ENCODE measurements at regions not wholly inside any gene's neighbourhood (a gene's known extent, or its start where the extent isn't known, plus 50 kb on each side); places are given as distances from the start of the nearest gene placed in this dataset.

DNA sequence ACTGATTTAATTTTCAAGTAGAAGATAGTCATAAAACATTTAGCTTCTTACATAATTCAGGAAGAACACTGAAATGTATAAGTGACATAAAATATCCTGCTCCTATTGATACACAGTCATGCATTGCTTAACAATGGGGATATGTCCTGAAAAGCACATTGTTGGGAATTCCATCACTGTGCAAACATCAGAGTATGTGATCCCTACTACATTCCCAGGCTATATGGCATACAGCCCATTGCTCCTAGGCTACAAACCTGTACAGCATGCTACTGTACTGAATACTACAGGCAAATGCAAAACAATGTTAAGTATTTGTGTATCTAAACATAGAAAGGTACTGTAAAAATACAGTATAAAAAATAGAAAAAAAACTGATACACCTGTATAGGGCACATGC lies 723.9 kb upstream of the ARGLU1 start:
- TF ChIP-seq, protein P1, sequence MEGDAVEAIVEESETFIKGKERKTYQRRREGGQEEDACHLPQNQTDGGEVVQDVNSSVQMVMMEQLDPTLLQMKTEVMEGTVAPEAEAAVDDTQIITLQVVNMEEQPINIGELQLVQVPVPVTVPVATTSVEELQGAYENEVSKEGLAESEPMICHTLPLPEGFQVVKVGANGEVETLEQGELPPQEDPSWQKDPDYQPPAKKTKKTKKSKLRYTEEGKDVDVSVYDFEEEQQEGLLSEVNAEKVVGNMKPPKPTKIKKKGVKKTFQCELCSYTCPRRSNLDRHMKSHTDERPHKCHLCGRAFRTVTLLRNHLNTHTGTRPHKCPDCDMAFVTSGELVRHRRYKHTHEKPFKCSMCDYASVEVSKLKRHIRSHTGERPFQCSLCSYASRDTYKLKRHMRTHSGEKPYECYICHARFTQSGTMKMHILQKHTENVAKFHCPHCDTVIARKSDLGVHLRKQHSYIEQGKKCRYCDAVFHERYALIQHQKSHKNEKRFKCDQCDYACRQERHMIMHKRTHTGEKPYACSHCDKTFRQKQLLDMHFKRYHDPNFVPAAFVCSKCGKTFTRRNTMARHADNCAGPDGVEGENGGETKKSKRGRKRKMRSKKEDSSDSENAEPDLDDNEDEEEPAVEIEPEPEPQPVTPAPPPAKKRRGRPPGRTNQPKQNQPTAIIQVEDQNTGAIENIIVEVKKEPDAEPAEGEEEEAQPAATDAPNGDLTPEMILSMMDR (conservative IDR thresholded peaks at IDR 0.05; ENCODE audit: control insufficient read depth, insufficient read depth, low read depth, low read length) = no peak

DNA sequence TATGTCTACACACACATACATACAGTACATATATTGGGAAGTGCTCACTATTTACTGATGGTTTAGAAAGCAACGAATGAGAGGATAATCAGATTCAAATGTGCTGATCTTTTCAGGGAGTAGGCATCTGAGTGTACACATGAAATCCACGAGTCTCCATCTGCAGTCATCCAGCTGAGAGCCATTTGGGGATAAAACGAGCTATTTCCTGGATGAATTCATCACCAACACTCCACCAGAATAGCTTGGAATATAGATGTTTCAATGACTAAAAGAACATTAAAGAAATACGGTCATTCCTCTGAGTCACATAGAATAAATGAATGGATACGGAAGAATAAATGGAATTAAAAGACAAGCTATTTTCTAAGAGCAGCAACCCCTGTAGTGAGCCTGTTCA lies 721.6 kb upstream of the ARGLU1 start:
- TF ChIP-seq, protein P1 (conservative IDR thresholded peaks at IDR 0.05; ENCODE audit: control insufficient read depth, insufficient read depth, low read depth, low read length) = no peak
- no peak overlapping the region for H3K4me3 ChIP-seq (ENCODE audit: control insufficient read depth, low read depth, low read length)
- DNase-seq (ENCODE audit: low read depth) = peak; percentile 55

More for the DNA sequence above, 723.9 kb upstream of the ARGLU1 start:
- DNase-seq (ENCODE audit: low read depth) = no peak
- no peak overlapping the region for H3K4me3 ChIP-seq (ENCODE audit: control insufficient read depth, low read depth, low read length)

DNA sequence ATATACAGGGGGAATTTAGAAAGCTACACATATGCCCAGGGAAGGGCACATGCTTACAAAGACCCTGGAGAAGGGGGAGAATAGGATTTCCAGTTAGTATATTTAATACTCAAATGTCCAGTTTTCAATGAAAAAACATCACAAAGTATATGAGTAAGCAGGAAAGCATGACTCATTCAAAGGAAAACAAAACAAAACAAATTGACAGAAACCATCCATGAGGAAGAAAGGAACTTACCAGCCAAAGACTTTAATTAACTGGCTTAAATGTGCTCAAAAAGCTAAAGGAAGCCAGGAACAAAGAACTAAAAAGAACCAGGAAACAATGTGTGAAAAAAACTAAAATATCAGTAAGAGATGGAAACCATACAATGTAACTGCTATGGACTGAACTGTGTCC lies 716.2 kb upstream of the ARGLU1 start:
- no peak overlapping the region for H3K4me3 ChIP-seq (ENCODE audit: control insufficient read depth, low read depth, low read length)
- TF ChIP-seq, protein P1 (conservative IDR thresholded peaks at IDR 0.05; ENCODE audit: control insufficient read depth, insufficient read depth, low read depth, low read length) = no peak
- peak; percentile 46 for DNase-seq (ENCODE audit: low read depth)

DNA sequence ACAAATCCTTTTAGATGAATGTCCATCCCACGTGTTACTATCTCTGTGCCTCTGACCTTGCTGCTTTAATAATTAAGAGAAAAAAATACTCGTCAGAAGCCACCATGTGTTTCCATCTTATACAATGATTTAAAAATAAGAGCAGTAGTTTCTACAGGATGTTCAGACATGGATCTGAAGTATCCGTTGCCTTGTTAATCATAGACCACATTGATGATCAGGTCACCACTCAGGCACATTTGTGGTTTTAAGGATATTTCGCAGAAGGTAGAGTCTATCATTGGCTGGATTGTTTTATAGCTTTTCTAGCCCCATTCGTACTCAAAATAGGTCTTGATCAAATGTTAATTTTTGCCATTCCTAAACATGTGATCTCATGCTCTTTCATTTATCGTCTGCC lies 710.0 kb upstream of the ARGLU1 start:
- DNase-seq (ENCODE audit: low read depth) = peak; percentile 43
- H3K4me3 ChIP-seq (ENCODE audit: control insufficient read depth, low read depth, low read length) = no peak overlapping the region
- TF ChIP-seq, protein P1 (conservative IDR thresholded peaks at IDR 0.05; ENCODE audit: control insufficient read depth, insufficient read depth, low read depth, low read length) = no peak

DNA sequence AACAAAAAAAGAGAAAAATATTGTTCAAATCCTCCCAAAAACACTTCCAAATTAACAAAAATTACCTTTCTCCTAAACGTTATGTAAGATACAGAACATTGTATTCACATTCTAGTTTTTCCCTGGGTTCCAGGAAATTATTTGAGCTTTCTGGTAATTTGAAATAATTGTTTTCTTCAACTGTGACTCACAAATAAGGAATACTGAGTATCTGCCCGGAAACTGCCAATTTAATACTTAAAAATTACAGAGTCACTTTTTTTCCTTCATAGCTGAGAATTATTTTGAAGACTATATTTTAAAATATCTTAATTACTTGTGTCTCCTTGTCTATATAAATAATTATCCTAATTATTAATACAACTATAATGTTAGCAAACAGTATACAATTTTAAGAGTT lies 709.0 kb upstream of the ARGLU1 start:
- TF ChIP-seq, protein P1 (conservative IDR thresholded peaks at IDR 0.05; ENCODE audit: control insufficient read depth, insufficient read depth, low read depth, low read length) = no peak
- H3K4me3 ChIP-seq (ENCODE audit: control insufficient read depth, low read depth, low read length) = no peak overlapping the region

DNA sequence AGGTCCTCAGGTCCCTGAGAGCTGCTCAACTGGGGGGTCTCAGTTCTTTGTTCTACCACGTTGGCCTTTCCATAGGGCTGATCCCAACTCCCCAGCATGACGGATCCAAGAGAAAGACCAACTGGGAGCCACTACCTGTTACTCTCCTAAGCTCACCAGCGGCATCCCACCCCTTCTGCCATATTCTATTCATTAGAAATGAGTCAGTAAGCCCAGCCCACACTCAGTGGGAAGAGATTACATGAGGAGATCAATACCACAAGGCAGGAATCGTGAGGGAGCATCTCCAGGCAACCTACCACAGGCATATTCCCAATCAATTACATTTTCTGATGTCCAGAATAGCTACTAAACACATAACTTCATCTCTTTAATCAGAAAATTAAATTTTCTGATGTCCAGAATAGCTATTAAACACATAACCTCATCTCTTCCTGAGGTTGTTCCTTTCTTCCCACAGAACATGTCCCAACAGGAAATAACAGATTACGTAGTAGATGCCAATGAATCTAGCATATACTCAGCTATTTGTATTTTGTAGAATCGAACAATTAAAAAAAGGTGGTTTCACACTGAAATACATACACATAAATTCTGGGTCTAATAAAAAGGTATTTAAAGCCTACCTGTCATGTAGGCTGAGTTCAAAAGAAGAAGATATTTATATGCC lies 708.1 kb upstream of the ARGLU1 start:
- H3K4me3 ChIP-seq (ENCODE audit: control insufficient read depth, low read depth, low read length) = no peak overlapping the region
- TF ChIP-seq, protein P1 (conservative IDR thresholded peaks at IDR 0.05; ENCODE audit: control insufficient read depth, insufficient read depth, low read depth, low read length) = no peak
- DNase-seq (ENCODE audit: low read depth) = peak; percentile 15

More for the DNA sequence above, 709.0 kb upstream of the ARGLU1 start:
- no peak for DNase-seq (ENCODE audit: low read depth)

Measured in fibroblast of mammary gland (primary cell).